Muscle of leg (tissue), 3 donors: ENCODE measurements at regions not wholly inside any gene's neighbourhood (a gene's known extent, or its start where the extent isn't known, plus 50 kb on each side); places are given as distances from the start of the nearest gene placed in this dataset.
A peak's percentile ranks its signal among the peaks of the same experiment; 100 is the strongest.

Source experiments
- DNase-seq: peaks from one replicate; pipeline ENCODE4 v3.0.0; 2013
- H3K27ac ChIP-seq: one replicate; pipeline ENCODE4 v1.5.1; 2013; ENCODE audit warnings: mild to moderate bottlenecking, low read length, control low read depth
- H3K27me3 ChIP-seq: one replicate; pipeline ENCODE4 v1.6.1; 2013; ENCODE audit warnings: low read length; ENCODE audit not compliant: control insufficient read depth, insufficient read depth
- H3K36me3 ChIP-seq: one replicate; pipeline ENCODE4 v1.6.1; 2013; ENCODE audit warnings: low read length; ENCODE audit not compliant: control insufficient read depth, insufficient read depth
- H3K4me1 ChIP-seq: one replicate; pipeline ENCODE4 v1.6.1; 2013; ENCODE audit warnings: low read length; ENCODE audit not compliant: control insufficient read depth, insufficient read depth
- H3K4me3 ChIP-seq: one replicate; pipeline ENCODE4 v1.5.1; 2013; ENCODE audit warnings: low read length, control low read depth
- H3K9me3 ChIP-seq: replicated peaks from 2 replicates; pipeline ENCODE4 v1.6.1; 2013; ENCODE audit warnings: low read depth, low read length; ENCODE audit not compliant: control insufficient read depth
- whole genome bisulfite sequencing: methylation state at CpG from one replicate; pipeline ENCODE4 v1.1.5; 2013; ENCODE audit warnings: missing lambda C conversion rate; ENCODE audit not compliant: insufficient coverage; 5-methylcytosine and 5-hydroxymethylcytosine counted together

DNA sequence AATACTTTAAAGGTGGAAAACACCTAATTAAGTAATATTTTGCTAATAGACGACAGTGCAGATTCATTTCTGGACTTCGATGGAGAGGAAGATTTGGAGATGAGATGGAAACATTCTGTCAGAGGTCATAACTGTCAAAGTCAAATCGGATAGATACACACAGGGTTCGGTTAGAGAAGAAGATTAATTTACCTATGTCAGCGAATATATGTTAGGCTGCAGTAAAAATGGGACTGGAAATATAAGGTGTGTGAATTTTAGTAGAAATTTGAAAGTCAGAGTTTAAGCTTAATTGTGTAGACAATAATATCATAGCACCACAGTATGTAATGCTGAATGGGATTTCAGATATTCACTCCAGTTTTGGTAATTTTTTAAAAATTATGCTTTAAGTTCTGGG is 1020.3 kb upstream of the ACO1 start:
- H3K4me3 ChIP-seq: no peak overlapping the region
- H3K27me3 ChIP-seq: no peaks in the 10 kb centered on the region
- no peaks in the 10 kb centered on the region for H3K36me3 ChIP-seq
- no peaks in the 10 kb centered on the region for H3K9me3 ChIP-seq
- H3K27ac ChIP-seq: no peak overlapping the region
- 88% methylated on average over 3 of the region's 5 CpGs for WGBS
- no peaks in the 10 kb centered on the region for H3K4me1 ChIP-seq
- DNase-seq: no peak

DNA sequence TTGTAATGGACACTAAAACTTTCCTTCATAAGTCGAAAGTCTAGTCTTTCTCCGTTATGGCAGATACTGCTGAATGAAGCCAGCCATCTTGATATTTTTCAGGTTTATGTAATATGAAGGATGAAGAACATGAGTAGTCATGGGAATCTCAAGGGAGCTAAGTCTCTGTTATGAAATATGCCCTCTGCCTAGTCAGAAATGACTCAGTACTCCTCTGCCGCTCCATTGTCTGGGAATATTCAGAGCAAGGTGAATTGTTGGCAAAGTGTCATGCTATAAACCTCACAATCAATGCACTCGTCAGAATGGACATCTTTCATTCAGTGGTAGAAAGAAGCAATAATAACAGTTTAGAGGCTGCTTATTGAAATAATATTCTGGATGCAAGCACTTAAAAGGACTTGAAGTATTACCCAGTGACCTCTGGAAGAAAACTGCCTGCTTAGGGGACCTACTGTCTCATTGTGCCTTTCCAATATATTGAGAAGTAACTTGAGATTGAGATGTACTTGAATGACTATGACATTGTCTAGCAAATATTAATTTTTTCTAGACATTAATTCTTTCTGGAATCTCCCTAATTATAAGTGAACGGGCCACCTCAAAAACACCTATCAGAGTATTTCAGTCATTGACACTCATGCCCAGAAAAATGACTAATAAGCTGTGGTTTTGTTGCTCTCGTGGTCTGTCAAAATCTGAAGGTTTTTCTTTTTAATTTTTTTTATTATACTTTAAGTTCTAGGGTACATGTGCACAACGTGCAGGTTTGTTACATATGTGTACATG is 1011.5 kb upstream of the ACO1 start:
- Histone ChIP-seq H3K4me1 (no peaks in the 10 kb centered on the region), H3K36me3 (no peaks in the 10 kb centered on the region), H3K9me3 (no peaks in the 10 kb centered on the region), H3K27me3 (no peaks in the 10 kb centered on the region), H3K27ac (no peak overlapping the region), H3K4me3 (no peak overlapping the region)
- WGBS: 80% methylated on average over 1 of the region's 7 CpGs
- no peak for DNase-seq

- no peak for DNase-seq
- Histone ChIP-seq H3K4me1 (no peaks in the 10 kb centered on the region), H3K36me3 (no peaks in the 10 kb centered on the region), H3K27ac (no peak overlapping the region), H3K27me3 (no peaks in the 10 kb centered on the region), H3K9me3 (no peaks in the 10 kb centered on the region), H3K4me3 (no peak overlapping the region)
- WGBS: no CpG with 5 or more reads among the region's 4 CpGs
Measured at GRCh38 chr9:31377358-31377757, 1007.1 kb upstream of the ACO1 start.

DNA sequence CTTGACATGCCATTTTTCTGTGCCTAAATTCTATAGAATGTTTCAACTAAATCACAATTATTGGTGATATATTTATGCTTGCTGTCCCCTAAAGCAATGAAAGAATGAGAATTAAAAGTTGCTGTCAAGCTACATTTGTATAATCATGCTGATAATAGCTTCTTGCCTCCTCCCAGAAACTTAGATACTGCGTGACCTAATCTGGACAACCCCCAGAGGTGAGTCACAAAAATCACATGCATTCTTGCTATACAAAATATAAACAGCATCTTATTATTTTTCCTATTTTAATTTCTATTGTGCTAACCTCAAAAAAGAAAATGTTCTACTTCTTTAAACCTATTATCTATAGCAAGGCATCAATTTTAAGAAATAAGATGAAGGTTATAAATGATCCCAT is 995.8 kb upstream of the ACO1 start:
- DNase-seq: no peak
- H3K9me3 ChIP-seq: no peaks in the 10 kb centered on the region
- H3K36me3 ChIP-seq: no peaks in the 10 kb centered on the region
- H3K4me3 ChIP-seq: no peak overlapping the region
- no CpG with 5 or more reads among the region's 1 CpG for WGBS
- peaks cover 5% of the 10 kb centered on the region for H3K4me1 ChIP-seq
- no peaks in the 10 kb centered on the region for H3K27me3 ChIP-seq
- H3K27ac ChIP-seq: no peak overlapping the region

DNA sequence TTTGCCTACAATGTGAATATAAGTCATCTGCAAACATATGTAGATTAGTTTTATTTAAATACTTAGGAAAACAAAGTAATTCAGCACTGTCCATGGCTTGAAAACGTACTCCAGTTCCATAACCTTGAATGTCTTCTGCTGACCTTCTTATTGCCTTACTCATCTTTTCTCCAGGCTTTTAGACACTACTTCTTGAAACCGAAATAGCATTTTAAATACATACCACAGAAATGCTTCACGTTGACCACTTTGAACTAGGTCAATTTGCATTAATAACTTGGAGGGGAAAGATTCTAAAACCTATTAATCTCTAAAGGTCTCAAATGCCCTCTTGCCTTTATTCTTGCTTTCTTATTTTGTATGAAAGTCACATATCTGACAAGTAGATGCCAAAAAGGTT is 995.4 kb upstream of the ACO1 start:
- Histone ChIP-seq H3K36me3 (no peaks in the 10 kb centered on the region), H3K4me1 (peaks cover 5% of the 10 kb centered on the region), H3K4me3 (no peak overlapping the region), H3K9me3 (no peaks in the 10 kb centered on the region), H3K27ac (no peak overlapping the region), H3K27me3 (no peaks in the 10 kb centered on the region)
- WGBS: 80% methylated on average over 1 of the region's 3 CpGs
- DNase-seq: no peak

DNA sequence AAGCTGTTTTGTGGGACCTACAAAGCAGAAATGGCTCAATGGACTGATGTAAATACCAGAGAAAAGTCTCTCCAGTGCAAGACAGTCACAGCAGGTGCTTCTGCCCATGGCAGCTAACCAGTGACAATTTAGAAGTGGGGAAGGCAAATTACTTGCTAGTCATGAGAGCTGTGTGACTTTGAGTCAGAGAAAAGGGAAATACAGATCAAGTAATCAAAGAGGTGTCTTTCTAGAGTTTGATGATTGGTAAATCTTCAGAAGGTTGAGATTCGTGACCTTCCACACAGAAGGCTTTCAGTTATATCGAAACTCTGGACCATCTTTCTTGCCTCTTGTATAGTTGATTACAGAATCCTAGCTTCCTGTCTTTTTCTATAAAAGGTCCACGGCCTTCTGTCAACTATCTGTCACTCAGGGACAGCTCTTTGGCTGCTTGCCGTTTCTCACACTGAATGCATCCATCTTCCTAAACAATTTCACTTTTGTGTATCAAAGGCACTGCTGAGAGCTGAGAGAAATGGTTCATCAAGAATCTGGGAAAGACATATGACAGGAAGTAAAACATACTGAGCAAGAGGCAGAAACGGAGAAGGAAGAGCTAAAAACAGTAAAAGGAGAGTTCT is 993.9 kb upstream of the ACO1 start:
- H3K9me3 ChIP-seq: no peaks in the 10 kb centered on the region
- H3K27me3 ChIP-seq: no peaks in the 10 kb centered on the region
- no peak overlapping the region for H3K4me3 ChIP-seq
- no CpG with 5 or more reads among the region's 5 CpGs for WGBS
- peak; percentile 11 for DNase-seq
- H3K27ac ChIP-seq: no peak overlapping the region
- no peaks in the 10 kb centered on the region for H3K36me3 ChIP-seq
- H3K4me1 ChIP-seq: peaks cover 5% of the 10 kb centered on the region

DNA sequence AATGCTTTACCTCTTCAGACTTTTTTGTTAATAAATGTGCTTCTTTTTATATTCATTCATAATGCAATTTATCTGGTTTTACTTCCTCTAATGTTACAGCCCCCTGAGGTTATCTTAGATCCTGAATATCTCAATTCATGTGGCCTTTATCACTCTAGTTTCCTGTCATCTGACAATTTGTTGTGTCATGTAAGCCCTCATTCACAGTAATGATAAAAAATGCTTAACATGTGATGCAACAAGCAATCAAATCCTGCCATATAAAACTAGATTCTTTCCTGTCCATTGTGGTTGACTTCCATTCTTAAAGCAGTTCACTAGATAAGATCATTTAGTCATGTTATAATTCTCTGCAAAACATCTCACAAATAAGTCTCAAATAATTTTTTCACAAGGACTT is 991.2 kb upstream of the ACO1 start:
- Histone ChIP-seq H3K4me3 (no peak overlapping the region), H3K27ac (no peak overlapping the region), H3K9me3 (no peaks in the 10 kb centered on the region), H3K27me3 (no peaks in the 10 kb centered on the region), H3K36me3 (no peaks in the 10 kb centered on the region), H3K4me1 (peaks cover 5% of the 10 kb centered on the region)
- DNase-seq: no peak

DNA sequence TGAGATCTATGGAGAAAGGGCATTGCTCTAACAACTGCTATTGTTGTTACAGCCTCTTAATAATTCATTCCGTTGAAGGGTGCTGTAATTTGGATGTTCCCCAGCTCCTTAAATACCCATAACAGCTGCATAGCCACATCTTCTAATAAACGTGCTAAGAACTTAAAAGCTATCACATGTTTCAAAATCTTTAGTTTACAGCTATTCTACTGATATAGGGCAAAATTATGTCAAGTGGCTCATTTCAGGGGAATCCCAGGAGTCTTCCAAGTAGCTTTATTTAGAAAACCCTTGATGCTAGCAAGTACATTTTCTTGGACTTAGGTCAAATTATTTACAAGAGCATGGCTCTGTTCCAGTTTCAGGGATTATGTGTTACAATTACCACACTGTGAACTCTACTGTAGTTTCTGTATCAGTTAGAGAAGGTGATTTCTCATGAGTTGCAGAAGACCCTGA is 990.4 kb upstream of the ACO1 start:
- no peak overlapping the region for H3K27ac ChIP-seq
- H3K4me3 ChIP-seq: no peak overlapping the region
- H3K36me3 ChIP-seq: no peaks in the 10 kb centered on the region
- peaks cover 5% of the 10 kb centered on the region for H3K4me1 ChIP-seq
- H3K27me3 ChIP-seq: no peaks in the 10 kb centered on the region
- peak; percentile 62 for DNase-seq
- no peaks in the 10 kb centered on the region for H3K9me3 ChIP-seq
- WGBS: no CpG with 5 or more reads among the region's 2 CpGs

GRCh38 chr9:31412081-31412480 is 972.4 kb upstream of the ACO1 start:
- H3K4me3 ChIP-seq: no peak overlapping the region
- H3K27me3 ChIP-seq: no peaks in the 10 kb centered on the region

GRCh38 chr9:31415164-31415563 is 969.3 kb upstream of the ACO1 start:
- Histone ChIP-seq H3K27me3 (no peaks in the 10 kb centered on the region), H3K4me3 (no peak overlapping the region), H3K9me3 (no peaks in the 10 kb centered on the region), H3K36me3 (no peaks in the 10 kb centered on the region), H3K27ac (no peak overlapping the region), H3K4me1 (no peaks in the 10 kb centered on the region)
- DNase-seq: no peak

More at GRCh38 chr9:31412081-31412480, 972.4 kb upstream of the ACO1 start:
- Histone ChIP-seq H3K4me1 (no peaks in the 10 kb centered on the region), H3K9me3 (no peaks in the 10 kb centered on the region), H3K27ac (no peak overlapping the region), H3K36me3 (no peaks in the 10 kb centered on the region)
- no peak for DNase-seq
